Gastroesophageal sphincter (tissue), 4 donors: ENCODE measurements at regions not wholly inside any gene's neighbourhood (a gene's known extent, or its start where the extent isn't known, plus 50 kb on each side); places are given as distances from the start of the nearest gene placed in this dataset.
"Not testable (repeated sequence)": the region's sequence is repeated elsewhere in the genome, so short reads cannot be mapped to it uniquely, and the experiment has no call there.

Experiments used
- ATAC-seq: fragments of 150-250 bp; one replicate; pipeline ENCODE4 v1.9.1; 2016; ENCODE audit warnings: mild to moderate bottlenecking, moderate library complexity
- H3K27ac ChIP-seq, 4 donors: fragments of 200-600 bp; sonication (generic) in 3 of 4; 1 replicate in 3 of 4; 2 replicates in 1 of 4; pipeline ENCODE4 v1.5.1; 2016 to 2019
- H3K27me3 ChIP-seq: fragments of 200-600 bp; sonication (generic); one replicate; pipeline ENCODE4 v1.5.1; 2019
- H3K36me3 ChIP-seq, 2 donors: fragments of 200-600 bp; sonication (generic); one replicate each; pipeline ENCODE4 v1.5.1; 2019; ENCODE audit warnings: control low read depth in 1 of 2
- H3K4me1 ChIP-seq, 3 donors: fragments of 200-600 bp; sonication (generic); 1 replicate in 2 of 3; 2 replicates in 1 of 3; pipeline ENCODE4 v1.5.1; 2016 to 2019; ENCODE audit warnings: control low read depth in 2 of 3
- H3K4me3 ChIP-seq, 2 donors: fragments of 200-600 bp; sonication (generic); one replicate each; pipeline ENCODE4 v1.5.1; 2019; ENCODE audit warnings: mild to moderate bottlenecking in 1 of 2, moderate library complexity in 1 of 2
- H3K9me3 ChIP-seq, 3 donors: fragments of 200-600 bp; sonication (generic); one replicate each; pipeline ENCODE4 v1.5.1; 2017 to 2019; ENCODE audit warnings: control low read depth in 2 of 3
- EP300 ChIP-seq: sonication (generic); formaldehyde crosslinking; IDR thresholded peaks from one replicate; pipeline ENCODE4 v1.6.1; 2017; ENCODE audit warnings: antibody characterized with exemption, mild to moderate bottlenecking
- POLR2A ChIP-seq, 2 donors: fragments of 450-650 bp; IDR thresholded peaks; one replicate each; pipeline ENCODE4 v1.6.1; 2017; ENCODE audit warnings: antibody characterized with exemption in 2 of 2, mild to moderate bottlenecking in 2 of 2, moderate library complexity in 1 of 2
- POLR2AphosphoS5 ChIP-seq: sonication (generic); formaldehyde crosslinking; IDR thresholded peaks from one replicate; pipeline ENCODE4 v1.6.1; 2017; ENCODE audit warnings: antibody characterized with exemption
- WGBS, 2 donors: methylation state at CpG; one replicate each; pipeline ENCODE4 v1.1.5; 2018; ENCODE audit warnings: low coverage in 1 of 2; 5-methylcytosine and 5-hydroxymethylcytosine counted together
- TF ChIP-seq, protein P1 (sequence below), 4 experiments: fragments of 200-600 bp in 2 of 4; fragments of 450-650 bp in 2 of 4; sonication (generic) in 1 of 4; IDR thresholded peaks; one replicate each; pipeline ENCODE4 v1.5.1; 2017 to 2019; ENCODE audit warnings: antibody characterized with exemption in 4 of 4, mild to moderate bottlenecking in 2 of 4, moderate library complexity in 2 of 4

DNA sequence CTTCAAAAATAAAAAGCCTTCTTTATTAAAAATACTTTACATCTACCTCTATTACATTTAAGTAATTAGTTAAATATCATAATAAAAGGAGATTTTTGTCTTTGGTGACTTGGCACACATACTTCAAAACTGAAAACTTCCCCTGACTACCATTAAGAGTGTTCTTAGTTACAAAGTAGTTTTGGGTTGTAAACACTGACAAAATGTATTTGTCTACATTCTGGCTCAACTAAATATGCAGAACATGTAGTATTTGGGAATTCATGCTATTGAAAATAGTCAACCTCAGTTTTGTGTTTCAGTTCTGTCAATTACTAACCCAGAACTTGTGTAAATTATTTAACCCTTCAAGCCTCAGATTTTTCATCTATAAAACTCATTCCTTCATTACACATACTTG lies 311.5 kb downstream of the RAD51AP2 start:
- no peaks in the 10 kb centered on the region for H3K36me3 ChIP-seq
- no peak for ATAC-seq
- no peak for TF ChIP-seq EP300
- TF ChIP-seq, protein P1, sequence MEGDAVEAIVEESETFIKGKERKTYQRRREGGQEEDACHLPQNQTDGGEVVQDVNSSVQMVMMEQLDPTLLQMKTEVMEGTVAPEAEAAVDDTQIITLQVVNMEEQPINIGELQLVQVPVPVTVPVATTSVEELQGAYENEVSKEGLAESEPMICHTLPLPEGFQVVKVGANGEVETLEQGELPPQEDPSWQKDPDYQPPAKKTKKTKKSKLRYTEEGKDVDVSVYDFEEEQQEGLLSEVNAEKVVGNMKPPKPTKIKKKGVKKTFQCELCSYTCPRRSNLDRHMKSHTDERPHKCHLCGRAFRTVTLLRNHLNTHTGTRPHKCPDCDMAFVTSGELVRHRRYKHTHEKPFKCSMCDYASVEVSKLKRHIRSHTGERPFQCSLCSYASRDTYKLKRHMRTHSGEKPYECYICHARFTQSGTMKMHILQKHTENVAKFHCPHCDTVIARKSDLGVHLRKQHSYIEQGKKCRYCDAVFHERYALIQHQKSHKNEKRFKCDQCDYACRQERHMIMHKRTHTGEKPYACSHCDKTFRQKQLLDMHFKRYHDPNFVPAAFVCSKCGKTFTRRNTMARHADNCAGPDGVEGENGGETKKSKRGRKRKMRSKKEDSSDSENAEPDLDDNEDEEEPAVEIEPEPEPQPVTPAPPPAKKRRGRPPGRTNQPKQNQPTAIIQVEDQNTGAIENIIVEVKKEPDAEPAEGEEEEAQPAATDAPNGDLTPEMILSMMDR (IDR thresholded peaks at IDR 0.05): no peak
- no peak for TF ChIP-seq POLR2AphosphoS5
- TF ChIP-seq POLR2A (IDR thresholded peaks at IDR 0.05): no peak
- H3K4me1 ChIP-seq: no peaks in the 10 kb centered on the region
- no peaks in the 10 kb centered on the region for H3K27me3 ChIP-seq
- H3K4me3 ChIP-seq: no peak overlapping the region
- no peaks in the 10 kb centered on the region for H3K9me3 ChIP-seq
- H3K27ac ChIP-seq: no peak overlapping the region

DNA sequence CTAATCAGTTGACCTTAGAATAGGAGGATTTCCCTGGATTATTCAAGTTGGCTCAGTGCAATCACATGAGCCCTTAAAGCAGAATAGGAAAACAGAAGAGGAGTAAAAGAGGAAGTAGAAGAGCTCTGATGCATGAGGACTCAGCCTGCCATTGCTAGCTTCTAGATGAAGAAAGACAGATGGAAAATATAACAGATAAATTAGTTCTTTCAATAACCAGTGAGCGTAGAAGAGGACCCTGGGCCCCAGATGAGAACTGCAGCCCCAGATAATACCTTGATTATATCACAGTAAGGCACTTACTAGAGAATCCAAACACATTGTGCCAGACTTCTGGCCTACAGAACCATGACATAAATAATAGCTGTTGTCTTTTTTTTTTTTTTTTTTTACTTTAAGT lies 314.0 kb downstream of the RAD51AP2 start:
- H3K4me1 ChIP-seq, H3K9me3 ChIP-seq, H3K27me3 ChIP-seq, H3K27ac ChIP-seq, H3K36me3 ChIP-seq, ATAC-seq, H3K4me3 ChIP-seq: not testable (repeated sequence)
- 67 to 88% methylated on average over 1 of the region's 1 CpG for WGBS, 2 donors

DNA sequence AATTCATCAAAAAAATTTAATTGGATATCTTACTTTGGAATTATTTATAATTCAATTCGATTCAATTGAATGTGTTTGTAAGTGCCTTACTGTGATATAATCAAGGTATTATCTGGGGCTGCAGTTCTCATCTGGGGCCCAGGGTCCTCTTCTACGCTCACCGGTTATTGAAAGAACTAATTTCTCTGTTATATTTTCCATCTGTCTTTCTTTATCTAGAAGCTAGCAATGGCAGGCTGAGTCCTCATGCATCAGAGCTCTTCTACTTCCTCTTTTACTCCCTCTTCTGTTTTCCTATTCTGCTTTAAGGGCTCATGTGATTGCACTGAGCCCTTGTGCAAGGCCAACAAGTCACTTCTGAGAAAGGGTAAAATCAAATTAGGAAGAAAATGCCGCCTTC lies 315.6 kb downstream of the RAD51AP2 start:
- not testable (repeated sequence) for H3K4me1 ChIP-seq, H3K4me3 ChIP-seq, H3K27ac ChIP-seq, H3K36me3 ChIP-seq, ATAC-seq, H3K27me3 ChIP-seq, H3K9me3 ChIP-seq
- 78 to 88% methylated on average over 3 to 4 of the region's 4 CpGs for WGBS, 2 donors

DNA sequence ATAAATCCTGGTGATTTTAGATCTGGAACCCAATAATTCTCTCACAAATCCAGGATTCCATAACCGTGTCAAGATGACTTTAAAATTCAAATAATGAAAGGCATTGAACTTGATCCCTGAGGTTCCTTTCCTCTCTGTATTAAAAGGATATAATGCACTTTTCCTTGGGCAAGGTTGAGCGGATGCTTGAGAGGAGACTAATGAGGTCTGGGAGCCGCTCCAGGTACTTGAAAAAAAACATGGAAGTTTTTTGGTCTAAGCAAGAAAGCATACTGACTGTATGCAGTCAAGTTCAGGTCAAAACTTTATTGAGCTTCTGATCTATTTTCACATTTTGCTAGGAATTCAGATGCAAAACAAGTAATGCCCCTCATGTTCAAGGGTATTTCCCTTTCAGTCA lies 318.5 kb downstream of the RAD51AP2 start:
- no peak overlapping the region for H3K4me3 ChIP-seq
- H3K9me3 ChIP-seq: no peaks in the 10 kb centered on the region
- no peak for ATAC-seq
- no peak overlapping the region for H3K27ac ChIP-seq
- no peaks in the 10 kb centered on the region for H3K36me3 ChIP-seq
- H3K27me3 ChIP-seq: no peaks in the 10 kb centered on the region
- no peaks in the 10 kb centered on the region for H3K4me1 ChIP-seq
- TF ChIP-seq, protein P1 (IDR thresholded peaks at IDR 0.05): no peak
- TF ChIP-seq POLR2A (IDR thresholded peaks at IDR 0.05): no peak
- TF ChIP-seq EP300: no peak
- no peak for TF ChIP-seq POLR2AphosphoS5
- 41 to 52% methylated on average over 3 of the region's 3 CpGs for WGBS, 2 donors

DNA sequence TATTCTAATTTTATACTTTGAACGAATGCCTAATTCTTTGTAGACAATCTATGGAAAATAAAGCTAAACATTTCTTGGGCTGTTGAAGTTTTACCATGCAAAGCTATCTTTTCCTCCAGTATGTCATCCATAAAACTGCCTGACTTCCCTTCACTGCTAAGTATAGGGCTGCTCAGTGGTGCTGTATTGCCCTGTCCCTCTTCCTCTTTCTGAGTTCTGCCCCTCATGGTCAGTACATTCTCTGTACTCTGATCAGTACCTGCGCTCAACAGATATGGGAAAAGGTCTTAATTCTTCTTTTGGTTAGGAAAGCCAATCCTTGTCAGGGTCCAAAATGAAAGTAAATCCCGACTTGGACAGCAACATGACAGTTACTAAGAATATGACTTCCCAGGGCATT lies 321.9 kb downstream of the RAD51AP2 start:
- 71 to 79% methylated on average over 3 of the region's 3 CpGs for WGBS, 2 donors
- TF ChIP-seq, protein P1 (IDR thresholded peaks at IDR 0.05): no peak

DNA sequence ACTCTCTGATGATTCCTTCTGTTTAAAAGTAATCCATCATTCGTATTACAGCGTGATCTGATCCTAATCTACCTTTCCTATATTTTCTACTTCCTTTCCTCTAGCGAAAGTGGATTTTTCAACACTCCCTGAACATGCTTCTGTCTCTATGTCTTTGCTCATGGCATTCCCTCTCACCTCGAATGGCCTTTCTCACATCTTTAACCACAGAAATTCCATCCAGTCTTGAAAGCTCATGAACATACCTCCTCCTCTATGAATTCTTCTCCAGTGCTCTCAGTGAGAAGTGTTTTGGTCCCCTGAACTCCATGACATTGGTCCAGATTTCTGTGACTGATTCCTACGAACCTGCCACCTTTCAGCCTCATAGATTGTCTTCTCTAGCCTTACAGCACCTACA lies 323.2 kb downstream of the RAD51AP2 start:
- H3K27ac ChIP-seq: no peak overlapping the region
- no peaks in the 10 kb centered on the region for H3K36me3 ChIP-seq
- TF ChIP-seq POLR2A (IDR thresholded peaks at IDR 0.05) (no peak), EP300 (no peak), POLR2AphosphoS5 (no peak)
- TF ChIP-seq, protein P1 (IDR thresholded peaks at IDR 0.05): no peak
- no peaks in the 10 kb centered on the region for H3K9me3 ChIP-seq
- H3K4me3 ChIP-seq: no peak overlapping the region
- WGBS, 2 donors: 76 to 94% methylated on average over 4 to 5 of the region's 5 CpGs
- no peak for ATAC-seq
- H3K4me1 ChIP-seq: no peaks in the 10 kb centered on the region
- H3K27me3 ChIP-seq: no peaks in the 10 kb centered on the region

More for the DNA sequence above, 321.9 kb downstream of the RAD51AP2 start:
- no peak for ATAC-seq
- Histone ChIP-seq H3K27ac (no peak overlapping the region), H3K36me3 (no peaks in the 10 kb centered on the region), H3K4me1 (no peaks in the 10 kb centered on the region), H3K4me3 (no peak overlapping the region), H3K9me3 (no peaks in the 10 kb centered on the region), H3K27me3 (no peaks in the 10 kb centered on the region)
